ENCODE measurements at regions not wholly inside any gene's neighbourhood (a gene's known extent, or its start where the extent isn't known, plus 50 kb on each side); places are given as distances from the start of the nearest gene placed in this dataset.
A peak's percentile ranks its signal among the peaks of the same experiment; 100 is the strongest.

DNA sequence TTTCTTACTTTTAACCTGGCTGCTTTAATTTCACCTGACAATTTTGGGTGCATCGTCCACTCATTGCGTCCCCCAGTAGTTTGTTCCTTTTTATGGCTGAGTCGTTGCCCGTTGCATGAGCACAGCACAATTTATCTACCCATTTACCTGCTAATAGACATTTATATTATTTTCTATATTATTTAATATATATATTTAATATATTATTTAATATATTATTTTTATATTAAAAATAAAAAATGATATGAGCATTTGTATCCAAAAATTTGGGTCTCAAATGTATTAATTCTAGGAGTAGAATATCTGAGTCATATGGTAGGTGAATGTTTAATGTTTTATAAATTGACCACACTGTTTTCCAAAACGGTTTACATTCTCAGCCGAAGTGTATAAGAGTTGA is 300.2 kb downstream of the THBS2 start:
- DNase-seq (ENCODE audit: low read depth, low spot score): no peak
- Mint-ChIP-seq H3K27ac (ENCODE audit: unreplicated experiment) (no peak overlapping the region), H3K4me1 (peaks cover 10% of the 10 kb centered on the region), H3K4me3 (no peak overlapping the region), H3K27me3 (ENCODE audit: low read depth) (no peaks in the 10 kb centered on the region), H3K9me3 (no peaks in the 10 kb centered on the region), H3K36me3 (ENCODE audit: low read depth) (no peaks in the 10 kb centered on the region)
- TF ChIP-seq, protein P1, sequence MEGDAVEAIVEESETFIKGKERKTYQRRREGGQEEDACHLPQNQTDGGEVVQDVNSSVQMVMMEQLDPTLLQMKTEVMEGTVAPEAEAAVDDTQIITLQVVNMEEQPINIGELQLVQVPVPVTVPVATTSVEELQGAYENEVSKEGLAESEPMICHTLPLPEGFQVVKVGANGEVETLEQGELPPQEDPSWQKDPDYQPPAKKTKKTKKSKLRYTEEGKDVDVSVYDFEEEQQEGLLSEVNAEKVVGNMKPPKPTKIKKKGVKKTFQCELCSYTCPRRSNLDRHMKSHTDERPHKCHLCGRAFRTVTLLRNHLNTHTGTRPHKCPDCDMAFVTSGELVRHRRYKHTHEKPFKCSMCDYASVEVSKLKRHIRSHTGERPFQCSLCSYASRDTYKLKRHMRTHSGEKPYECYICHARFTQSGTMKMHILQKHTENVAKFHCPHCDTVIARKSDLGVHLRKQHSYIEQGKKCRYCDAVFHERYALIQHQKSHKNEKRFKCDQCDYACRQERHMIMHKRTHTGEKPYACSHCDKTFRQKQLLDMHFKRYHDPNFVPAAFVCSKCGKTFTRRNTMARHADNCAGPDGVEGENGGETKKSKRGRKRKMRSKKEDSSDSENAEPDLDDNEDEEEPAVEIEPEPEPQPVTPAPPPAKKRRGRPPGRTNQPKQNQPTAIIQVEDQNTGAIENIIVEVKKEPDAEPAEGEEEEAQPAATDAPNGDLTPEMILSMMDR (conservative IDR thresholded peaks at IDR 0.05): no peak

DNA sequence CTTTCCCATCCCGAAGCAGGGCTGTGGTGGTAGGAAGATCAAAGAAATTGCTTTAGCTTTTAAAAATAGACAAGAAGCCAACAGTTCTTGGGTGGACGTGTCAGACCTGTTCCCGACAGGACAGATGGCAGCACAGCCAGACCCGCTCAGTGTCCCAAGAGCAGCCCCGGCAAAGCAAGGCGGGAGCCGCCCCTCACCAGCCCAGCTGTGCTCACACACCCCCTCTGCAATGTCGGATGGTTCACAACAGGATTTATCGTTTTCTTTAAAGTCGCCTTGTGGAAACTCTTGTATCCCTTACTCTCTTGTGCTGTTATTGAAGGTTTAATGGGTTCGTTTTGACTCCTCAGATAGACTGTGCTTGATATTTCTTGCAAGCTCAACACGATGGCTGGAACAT is 302.4 kb downstream of the THBS2 start:
- no peak overlapping the region for H3K4me3 Mint-ChIP-seq
- DNase-seq (ENCODE audit: low read depth, low spot score): no peak
- TF ChIP-seq, protein P1 (conservative IDR thresholded peaks at IDR 0.05): no peak

GRCh38 chr6:168950858-168951214 is 302.8 kb downstream of the THBS2 start:
- no peaks in the 10 kb centered on the region for H3K9me3 Mint-ChIP-seq
- H3K4me1 Mint-ChIP-seq: no peaks in the 10 kb centered on the region
- H3K4me3 Mint-ChIP-seq: no peak overlapping the region
- DNase-seq (ENCODE audit: low read depth, low spot score): no peak
- peak overlapping the region; percentile 45 for H3K27ac Mint-ChIP-seq (ENCODE audit: unreplicated experiment)
- H3K27me3 Mint-ChIP-seq (ENCODE audit: low read depth): peaks cover 5% of the 10 kb centered on the region
- TF ChIP-seq, protein P1 (conservative IDR thresholded peaks at IDR 0.05): no peak
- H3K36me3 Mint-ChIP-seq (ENCODE audit: low read depth): no peaks in the 10 kb centered on the region

More for the DNA sequence above, 302.4 kb downstream of the THBS2 start:
- Mint-ChIP-seq H3K4me1 (no peaks in the 10 kb centered on the region), H3K27ac (ENCODE audit: unreplicated experiment) (peak overlapping the region; percentile 45), H3K27me3 (ENCODE audit: low read depth) (peaks cover 3% of the 10 kb centered on the region), H3K36me3 (ENCODE audit: low read depth) (no peaks in the 10 kb centered on the region), H3K9me3 (no peaks in the 10 kb centered on the region)

DNA sequence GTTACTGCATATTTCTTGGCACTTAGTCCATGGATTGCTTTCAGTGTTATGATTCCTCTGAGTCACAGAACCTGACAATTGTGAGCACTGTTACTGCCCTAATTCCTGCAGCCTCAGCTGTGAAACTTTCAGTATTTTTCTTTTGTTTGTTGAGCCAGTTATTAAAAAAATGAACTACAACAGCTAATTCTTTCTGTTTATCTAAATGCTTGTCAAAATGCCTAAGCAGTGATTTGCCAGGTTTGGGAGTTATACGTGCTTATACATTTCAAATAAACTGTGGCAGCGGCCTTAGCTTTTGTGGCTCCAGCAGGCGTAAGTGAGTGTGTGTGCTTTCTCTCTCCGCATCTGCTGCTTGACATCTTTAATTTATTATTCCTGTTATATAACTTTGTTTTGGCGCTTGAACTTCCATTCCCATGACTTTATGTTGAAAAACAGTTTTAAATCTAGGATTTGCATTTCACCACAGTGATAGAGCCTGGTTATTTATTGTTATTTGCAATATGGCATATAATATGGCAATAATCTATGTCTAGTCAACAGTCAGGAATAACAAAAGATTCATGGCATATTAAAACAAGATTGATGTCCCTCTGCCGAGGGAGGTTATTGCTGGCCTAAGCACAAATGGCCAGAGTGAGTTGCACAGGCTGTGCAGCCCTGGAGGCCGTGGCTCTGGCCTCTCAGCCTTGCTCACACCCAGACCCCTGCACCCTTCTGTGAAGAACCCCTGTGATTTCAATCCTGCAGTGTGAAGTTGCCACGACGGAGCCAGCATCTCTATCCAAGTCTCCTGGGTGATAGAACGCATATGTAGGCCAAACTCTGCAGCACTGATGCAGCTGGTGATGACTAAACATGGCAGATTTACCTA is 303.4 kb downstream of the THBS2 start:
- Mint-ChIP-seq H3K4me3 (no peak overlapping the region), H3K4me1 (no peaks in the 10 kb centered on the region), H3K27ac (ENCODE audit: unreplicated experiment) (no peak overlapping the region), H3K27me3 (ENCODE audit: low read depth) (peaks cover 5% of the 10 kb centered on the region), H3K9me3 (no peaks in the 10 kb centered on the region), H3K36me3 (ENCODE audit: low read depth) (no peaks in the 10 kb centered on the region)
- DNase-seq (ENCODE audit: low read depth, low spot score): no peak
- TF ChIP-seq, protein P1 (conservative IDR thresholded peaks at IDR 0.05): no peak

DNA sequence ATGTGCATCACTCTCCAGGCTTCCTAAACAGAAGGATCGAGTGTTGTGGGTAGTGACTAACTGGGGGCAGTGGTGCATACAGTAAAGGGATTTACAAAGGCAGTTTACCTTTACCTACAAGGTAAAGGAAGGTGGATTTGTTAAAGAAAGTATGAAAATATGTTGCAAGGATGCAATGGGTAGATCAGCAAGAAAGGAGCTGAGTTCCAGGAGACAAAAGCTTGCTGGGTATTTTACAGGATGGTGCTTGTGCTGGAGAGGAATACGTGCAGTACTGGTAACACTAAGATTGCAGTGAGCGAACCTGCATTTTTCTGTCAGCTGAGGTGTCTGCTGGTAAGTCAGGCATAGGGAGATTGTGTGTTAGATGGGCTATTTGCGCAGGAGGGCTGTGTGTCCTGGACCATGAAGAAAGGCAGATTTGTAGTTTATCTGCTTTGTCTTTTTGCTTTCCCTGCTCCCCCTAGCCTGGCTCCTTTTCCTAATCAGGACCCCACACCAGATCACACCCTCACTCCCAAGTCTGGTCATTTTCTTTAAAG is 304.6 kb downstream of the THBS2 start:
- no peaks in the 10 kb centered on the region for H3K4me1 Mint-ChIP-seq
- no peaks in the 10 kb centered on the region for H3K9me3 Mint-ChIP-seq
- TF ChIP-seq, protein P1 (conservative IDR thresholded peaks at IDR 0.05): no peak
- no peaks in the 10 kb centered on the region for H3K36me3 Mint-ChIP-seq (ENCODE audit: low read depth)
- H3K4me3 Mint-ChIP-seq: no peak overlapping the region
- peaks cover 5% of the 10 kb centered on the region for H3K27me3 Mint-ChIP-seq (ENCODE audit: low read depth)
- DNase-seq (ENCODE audit: low read depth, low spot score): no peak
- H3K27ac Mint-ChIP-seq (ENCODE audit: unreplicated experiment): peak overlapping the region; percentile 36

Data from neural crest cell (in vitro differentiated cells).